Heart left ventricle (tissue), 16 donors: ENCODE measurements at regions not wholly inside any gene's neighbourhood (a gene's known extent, or its start where the extent isn't known, plus 50 kb on each side); places are given as distances from the start of the nearest gene placed in this dataset.
A peak's percentile ranks its signal among the peaks of the same experiment; 100 is the strongest.

Experiments
- ATAC-seq, 4 donors: fragments of 200-7000 bp; cut with Tn5 transposase; one replicate each; pipeline ENCODE4 v1.9.1; 2020 to 2022; ENCODE audit warnings: moderate library complexity in 4 of 4, mild to moderate bottlenecking in 3 of 4, moderate number of reproducible peaks in 1 of 4
- DNase-seq, 5 donors: peaks; one replicate each; pipeline ENCODE4 v3.0.0-alpha.2; 2020
- H3K27ac ChIP-seq, 12 donors: fragments of 200-600 bp; sonication (generic) in 4 of 12; one replicate each; pipeline versions ENCODE4 v1.5.0 to v1.8.0; 2016 to 2022; ENCODE audit warnings: mild to moderate bottlenecking in 2 of 12
- H3K27me3 ChIP-seq, 9 donors: fragments of 200-600 bp; sonication (generic) in 2 of 9; one replicate each; pipeline versions ENCODE4 v1.5.1 to v1.8.0; 2016 to 2022; ENCODE audit warnings: mild to moderate bottlenecking in 3 of 9
- H3K36me3 ChIP-seq, 9 donors: fragments of 200-600 bp; sonication (generic) in 2 of 9; one replicate each; pipeline versions ENCODE4 v1.5.0 to v1.8.0; 2018 to 2022; ENCODE audit warnings: mild to moderate bottlenecking in 2 of 9
- H3K4me1 ChIP-seq, 12 donors: fragments of 200-600 bp; sonication (generic) in 4 of 12; one replicate each; pipeline versions ENCODE4 v1.5.0 to v1.8.0; 2016 to 2022; ENCODE audit warnings: mild to moderate bottlenecking in 3 of 12
- H3K4me3 ChIP-seq, 12 donors: fragments of 200-600 bp; sonication (generic) in 4 of 12; one replicate each; pipeline versions ENCODE4 v1.5.0 to v1.8.0; 2017 to 2022; ENCODE audit warnings: mild to moderate bottlenecking in 9 of 12, moderate library complexity in 4 of 12
- H3K9me3 ChIP-seq, 12 donors: fragments of 200-600 bp; sonication (generic) in 4 of 12; one replicate each; pipeline versions ENCODE4 v1.5.0 to v1.8.0; 2016 to 2022; ENCODE audit warnings: mild to moderate bottlenecking in 1 of 12
- CTCF ChIP-seq, 12 donors: fragments of 200-600 bp; sonication (generic) in 4 of 12; IDR thresholded peaks; one replicate each; pipeline versions ENCODE4 v1.5.0 to v1.8.0; 2018 to 2022; ENCODE audit warnings: antibody characterized with exemption in 12 of 12, mild to moderate bottlenecking in 5 of 12
- POLR2A ChIP-seq, 2 donors: fragments of 450-650 bp; IDR thresholded peaks; one replicate each; pipeline ENCODE4 v1.6.1; 2017; ENCODE audit warnings: antibody characterized with exemption in 2 of 2, mild to moderate bottlenecking in 2 of 2, moderate library complexity in 2 of 2
- WGBS, 4 donors: extraction: QIAGEN DNeasy Blood & Tissue Kit in 2 of 4; methylation state at CpG; one replicate each; pipeline versions ENCODE4 v1.1.5 to v1.1.7; 2013 to 2018; 5-methylcytosine and 5-hydroxymethylcytosine counted together
- intact Hi-C, 10 donors: fragments of 100-400 bp; cut with DNase I; formaldehyde crosslinking; loops; one replicate each; pipeline versions ENCODE4 v1.11.1 to v1.14.2; 2022
- donor health status: ischemic (EF 13 %, LVEDD 7.1; RV severe dilation, severe dysfunction).
- donor health status: healthy with polysubstance abuse.
- donor health status: DM: no; HTN: yes; CAD: no.
- donor health status: DM: no; HTN: no; CAD: no.
- donor health status: ischemic (EF 25% LVEDD 6.9; RV normal size, moderate dysfunction).
- donor health status: ischemic (EF 25% LVEDD 5.7; RV mildly dilated, moderate dysfunction).
- donor health status: healthy.
- donor health status: DM: yes; HTN: yes; CAD: no.
- donor health status: ischemic (EF 35%, LVEDD 5.7; RV mildly dilated, moderate dysfunction).
- donor health status: nonischemic (EF 11% LVEDD 7.7; RV severe dilation, severe dysfunction).
- donor health status: DM: yes; HTN: yes; CAD: no.
- donor health status: PGD.
- donor health status: ischemic (EF 29% LVEDD 5.4; RV normal size, mild dysfunction).
- donor health status: nonischemic (EF 23%, LVEDD 6.1; RV moderate dilation, normal function).

GRCh38 chr3:135865553-135865952 is 100.0 kb upstream of the PPP2R3A start:
- TF ChIP-seq POLR2A (IDR thresholded peaks at IDR 0.05) = no peak
- TF ChIP-seq CTCF (IDR thresholded peaks at IDR 0.05) = no peak
- H3K36me3 ChIP-seq = no peaks in the 10 kb centered on the region
- H3K9me3 ChIP-seq = peaks cover 0 to 8% (median 0%) of the 10 kb centered on the region in 12 donors
- intact Hi-C loops = no loop called here
- H3K4me3 ChIP-seq = no peak overlapping the region
- H3K4me1 ChIP-seq = peaks cover 0 to 7% (median 0%) of the 10 kb centered on the region in 12 donors
- ATAC-seq = peak; percentile 32 to 68 (median 59)
- DNase-seq = peak in 1 of 5 donors; percentile 8
- no peak overlapping the region for H3K27ac ChIP-seq
- 24 to 48% (median 33%) methylated on average over 2 of the region's 2 CpGs for WGBS, 4 donors
- H3K27me3 ChIP-seq = no peaks in the 10 kb centered on the region

DNA sequence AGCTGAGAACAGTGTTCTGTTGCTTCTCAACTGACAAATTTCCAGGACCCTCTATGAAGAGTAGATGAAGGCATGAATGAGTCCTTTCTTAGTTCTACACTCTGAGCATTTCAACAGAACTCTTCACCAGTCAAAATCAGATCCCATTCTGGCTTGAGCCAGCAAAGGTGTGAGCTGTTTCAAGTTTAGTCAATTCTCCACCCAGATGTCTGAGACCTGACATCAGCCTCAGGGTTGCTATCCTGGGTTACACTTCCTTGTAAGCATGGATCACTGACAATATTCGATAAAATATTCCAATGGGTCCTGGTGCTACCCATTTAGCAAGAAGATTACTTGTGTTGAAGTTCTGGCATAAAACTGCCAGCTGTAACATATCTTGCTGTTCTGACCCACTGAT is 97.6 kb upstream of the PPP2R3A start:
- DNase-seq = no peak
- ATAC-seq = no peak
- no peak overlapping the region for H3K4me3 ChIP-seq
- TF ChIP-seq POLR2A (IDR thresholded peaks at IDR 0.05) (no peak), CTCF (IDR thresholded peaks at IDR 0.05) (no peak)
- no peaks in the 10 kb centered on the region for H3K36me3 ChIP-seq
- H3K9me3 ChIP-seq = peaks cover 0 to 11% (median 0%) of the 10 kb centered on the region in 12 donors
- peaks cover 0 to 7% (median 0%) of the 10 kb centered on the region in 12 donors for H3K4me1 ChIP-seq
- H3K27ac ChIP-seq = no peak overlapping the region
- 62 to 100% (median 86%) methylated on average over 1 of the region's 1 CpG for WGBS, 4 donors
- intact Hi-C loops = no loop called here
- no peaks in the 10 kb centered on the region for H3K27me3 ChIP-seq

DNA sequence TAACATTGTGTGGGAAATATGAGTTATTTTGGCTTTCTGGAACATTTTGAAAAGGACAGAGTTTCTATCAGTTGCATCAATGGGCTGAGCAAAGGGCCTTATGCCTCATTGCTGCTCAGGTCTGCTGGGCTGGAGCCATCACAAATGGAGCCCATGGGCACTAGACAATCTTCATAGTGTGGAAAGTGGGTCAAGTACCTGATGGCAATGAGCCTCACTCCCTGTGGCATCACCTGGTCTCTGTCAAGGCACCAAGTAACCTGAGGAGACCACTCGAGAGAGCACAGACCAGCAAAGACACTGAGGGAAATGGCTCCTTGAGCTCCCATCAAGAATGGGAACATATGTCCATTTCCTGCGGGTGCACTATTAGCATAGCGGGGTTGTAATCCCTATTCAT is 96.7 kb upstream of the PPP2R3A start:
- no peak for ATAC-seq
- Histone ChIP-seq H3K27me3 (no peaks in the 10 kb centered on the region), H3K36me3 (no peaks in the 10 kb centered on the region), H3K4me3 (no peak overlapping the region), H3K4me1 (peaks cover 0 to 7% (median 0%) of the 10 kb centered on the region in 12 donors), H3K9me3 (peaks cover 0 to 20% (median 3%) of the 10 kb centered on the region in 12 donors), H3K27ac (no peak overlapping the region)
- 85 to 90% (median 89%) methylated on average over 3 of the region's 3 CpGs for WGBS, 4 donors
- DNase-seq = no peak
- intact Hi-C loops = no loop called here
- TF ChIP-seq CTCF (IDR thresholded peaks at IDR 0.05) = no peak
- TF ChIP-seq POLR2A (IDR thresholded peaks at IDR 0.05) = no peak

DNA sequence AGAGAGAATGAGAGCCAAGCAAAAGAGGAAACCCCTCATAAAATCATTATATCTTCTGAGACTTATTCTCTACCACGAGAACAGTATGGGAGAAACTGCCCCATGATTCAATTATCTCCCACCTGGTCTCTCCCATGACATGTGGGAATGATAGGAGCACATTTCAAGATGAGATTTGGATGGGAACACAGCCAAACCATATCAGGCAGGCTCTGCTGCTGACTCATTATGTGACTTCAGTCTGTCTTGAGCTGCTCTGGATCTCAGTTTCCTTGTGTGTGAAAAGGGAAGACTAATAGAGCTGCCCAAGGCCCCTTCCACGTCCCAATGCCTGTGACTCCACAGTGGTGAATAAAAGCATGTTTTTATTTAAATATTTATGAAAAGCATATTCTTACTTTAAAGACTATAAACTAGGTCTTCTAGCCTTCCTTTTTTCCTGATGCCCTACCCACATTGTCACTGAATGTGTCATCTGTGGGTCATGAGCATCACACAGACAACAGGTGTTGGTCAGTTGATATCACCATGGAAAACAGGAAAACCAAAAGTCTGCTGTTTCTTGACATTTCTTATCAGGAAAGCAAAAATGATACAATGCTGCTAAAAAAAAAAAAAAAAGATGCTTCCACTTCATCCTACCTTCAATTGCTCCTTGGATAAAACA is 96.0 kb upstream of the PPP2R3A start:
- Histone ChIP-seq H3K36me3 (no peaks in the 10 kb centered on the region), H3K4me1 (peaks cover 0 to 7% (median 0%) of the 10 kb centered on the region in 12 donors), H3K4me3 (no peak overlapping the region), H3K27ac (no peak overlapping the region), H3K27me3 (no peaks in the 10 kb centered on the region), H3K9me3 (peaks cover 0 to 27% (median 9%) of the 10 kb centered on the region in 12 donors)
- 61 to 72% (median 66%) methylated on average over 2 of the region's 2 CpGs for WGBS, 4 donors
- no peak for DNase-seq
- TF ChIP-seq POLR2A (IDR thresholded peaks at IDR 0.05) = no peak
- no peak for TF ChIP-seq CTCF (IDR thresholded peaks at IDR 0.05)
- intact Hi-C loops = no loop called here
- no peak for ATAC-seq
